ENCODE measurements at regions not wholly inside any gene's neighbourhood (a gene's known extent, or its start where the extent isn't known, plus 50 kb on each side); places are given as distances from the start of the nearest gene placed in this dataset.

- no peak for DNase-seq
Observed at GRCh38 chr15:95350908-95351307, 979.6 kb upstream of the NR2F2 start.

- no peak for DNase-seq
Observed at GRCh38 chr15:95352631-95353187, 977.8 kb upstream of the NR2F2 start.

GRCh38 chr15:95353512-95353911 lies 977.0 kb upstream of the NR2F2 start:
- DNase-seq, result no peak

GRCh38 chr15:95359966-95360365 lies 970.5 kb upstream of the NR2F2 start:
- DNase-seq, result no peak

GRCh38 chr15:95362306-95362705 lies 968.2 kb upstream of the NR2F2 start:
- DNase-seq, result no peak

- no peak for DNase-seq
Observed at GRCh38 chr15:95363646-95364045, 966.9 kb upstream of the NR2F2 start.

- no peak for DNase-seq
Observed at GRCh38 chr15:95365511-95366107, 964.9 kb upstream of the NR2F2 start.

- DNase-seq, result no peak
Observed at GRCh38 chr15:95368191-95368590, 962.3 kb upstream of the NR2F2 start.

GRCh38 chr15:95368755-95369601 lies 961.5 kb upstream of the NR2F2 start:
- DNase-seq, result no peak

- no peak for DNase-seq
Observed at GRCh38 chr15:95370291-95370690, 960.2 kb upstream of the NR2F2 start.

- no peak for DNase-seq
Observed at GRCh38 chr15:95371664-95372063, 958.8 kb upstream of the NR2F2 start.

GRCh38 chr15:95375281-95375680 lies 955.2 kb upstream of the NR2F2 start:
- DNase-seq, result no peak

- DNase-seq, result no peak
Observed at GRCh38 chr15:95377258-95377852, 953.1 kb upstream of the NR2F2 start.

- no peak for DNase-seq
Observed at GRCh38 chr15:95394186-95395067, 936.1 kb upstream of the NR2F2 start.

GRCh38 chr15:95400428-95400827 lies 930.1 kb upstream of the NR2F2 start:
- no peak for DNase-seq

GRCh38 chr15:95401587-95401986 lies 928.9 kb upstream of the NR2F2 start:
- no peak for DNase-seq

GRCh38 chr15:95405447-95405846 lies 925.1 kb upstream of the NR2F2 start:
- no peak for DNase-seq

- no peak for DNase-seq
Observed at GRCh38 chr15:95407534-95407933, 923.0 kb upstream of the NR2F2 start.

- no peak for DNase-seq
Observed at GRCh38 chr15:95409211-95409610, 921.3 kb upstream of the NR2F2 start.

GRCh38 chr15:95409626-95410310 lies 920.7 kb upstream of the NR2F2 start:
- no peak for DNase-seq

- no peak for DNase-seq
Observed at GRCh38 chr15:95410757-95411156, 919.7 kb upstream of the NR2F2 start.

GRCh38 chr15:95416576-95416975 lies 913.9 kb upstream of the NR2F2 start:
- DNase-seq, result no peak

Data from activated CD4-positive, alpha-beta T cell treated with anti-CD3 and anti-CD28 coated beads, Interleukin-2, amount 50 U/mL, for 1 hour (primary cell).